Hepatocyte (in vitro differentiated cells): ENCODE measurements at regions not wholly inside any gene's neighbourhood (a gene's known extent, or its start where the extent isn't known, plus 50 kb on each side); places are given as distances from the start of the nearest gene placed in this dataset.

Source experiments
- DNase-seq: peaks from one replicate; pipeline ENCODE4 v3.0.0-alpha.2; 2016; ENCODE audit warnings: low spot score
- H2AFZ ChIP-seq: fragments of 200-600 bp; sonication (generic); 2 replicates; pipeline ENCODE4 v1.6.0; 2016; ENCODE audit warnings: antibody characterized with exemption, mild to moderate bottlenecking
- H3K27ac ChIP-seq: fragments of 200-600 bp; sonication (generic); 2 replicates; pipeline ENCODE4 v1.5.1; 2016; ENCODE audit warnings: mild to moderate bottlenecking
- H3K27me3 ChIP-seq: fragments of 200-600 bp; sonication (generic); 2 replicates; pipeline ENCODE4 v1.6.1; 2016
- H3K36me3 ChIP-seq: fragments of 200-600 bp; sonication (generic); replicated peaks from 2 replicates; pipeline ENCODE4 v1.5.1; 2016; ENCODE audit warnings: low read depth; ENCODE audit not compliant: insufficient read depth
- H3K4me1 ChIP-seq: fragments of 200-600 bp; sonication (generic); 2 replicates; pipeline ENCODE4 v1.5.1; 2016; ENCODE audit warnings: mild to moderate bottlenecking, moderate library complexity; ENCODE audit not compliant: insufficient read depth
- H3K4me2 ChIP-seq: fragments of 200-600 bp; sonication (generic); 2 replicates; pipeline ENCODE4 v1.6.0; 2016
- H3K4me3 ChIP-seq: fragments of 200-600 bp; sonication (generic); 2 replicates; pipeline ENCODE4 v1.5.1; 2016; ENCODE audit warnings: mild to moderate bottlenecking
- H3K79me2 ChIP-seq: fragments of 200-600 bp; sonication (generic); 2 replicates; pipeline ENCODE4 v1.6.0; 2017; ENCODE audit warnings: mild to moderate bottlenecking
- H3K9me2 ChIP-seq: fragments of 200-600 bp; sonication (generic); replicated peaks from 2 replicates; pipeline ENCODE4 v1.6.0; 2017; ENCODE audit warnings: mild to moderate bottlenecking; ENCODE audit not compliant: insufficient read depth
- H3K9me3 ChIP-seq: fragments of 200-600 bp; sonication (generic); 2 replicates; pipeline ENCODE4 v1.5.1; 2016; ENCODE audit warnings: low read depth, mild to moderate bottlenecking
- H4K20me1 ChIP-seq: fragments of 200-600 bp; sonication (generic); 2 replicates; pipeline ENCODE4 v1.6.0; 2016; ENCODE audit warnings: mild to moderate bottlenecking; ENCODE audit not compliant: insufficient read depth, poor library complexity, severe bottlenecking
- CTCF ChIP-seq: fragments of 200-600 bp; sonication (generic); IDR thresholded peaks from 2 replicates; pipeline ENCODE4 v1.5.1; 2016; ENCODE audit warnings: antibody characterized with exemption, mild to moderate bottlenecking; ENCODE audit not compliant: poor library complexity
- EZH2 ChIP-seq: fragments of 200-600 bp; sonication (generic); IDR thresholded peaks from 2 replicates; pipeline ENCODE4 v1.6.1; 2016; ENCODE audit warnings: antibody characterized with exemption, mild to moderate bottlenecking, borderline replicate concordance
- EZH2phosphoT487 ChIP-seq: fragments of 200-600 bp; sonication (generic); IDR thresholded peaks from one replicate; pipeline ENCODE4 v1.6.1; 2018; ENCODE audit warnings: antibody characterized with exemption, mild to moderate bottlenecking, low read depth, moderate library complexity; ENCODE audit not compliant: unreplicated experiment, severe bottlenecking
- WGBS: methylation state at CpG from one replicate; pipeline ENCODE4 v1.1.6; 2016; ENCODE audit warnings: low lambda C conversion rate; ENCODE audit errors: missing lambda C conversion rate; 5-methylcytosine and 5-hydroxymethylcytosine counted together

GRCh38 chr9:121556082-121556481 lies 56.4 kb upstream of the GGTA1 start:
- no peak for DNase-seq
- 95% methylated on average over 3 of the region's 3 CpGs for WGBS

DNA sequence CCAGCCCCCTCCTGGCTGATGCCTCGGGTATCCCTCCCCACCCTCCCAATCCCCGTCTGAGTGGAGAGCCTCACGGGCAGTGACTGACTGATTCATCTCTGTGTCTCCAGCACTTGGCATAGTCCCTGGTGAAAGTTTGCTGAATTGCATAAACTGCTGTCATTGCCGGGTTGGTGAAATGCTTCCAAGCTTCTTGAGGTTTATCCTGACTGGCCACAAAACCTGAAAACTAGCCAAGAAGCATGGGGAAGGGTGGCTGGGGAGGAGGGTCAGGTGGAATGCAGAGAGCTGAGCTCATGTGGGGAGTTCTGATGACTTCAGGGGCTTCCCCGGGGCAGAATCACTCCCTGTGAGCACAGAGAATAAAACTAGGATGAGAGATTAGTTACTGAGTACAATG lies 56.9 kb upstream of the GGTA1 start:
- DNase-seq: peak; percentile 49
- Histone ChIP-seq H3K9me3 (no peaks in the 10 kb centered on the region), H3K4me3 (no peak overlapping the region), H3K36me3 (no peaks in the 10 kb centered on the region), H3K4me1 (peaks cover 10% of the 10 kb centered on the region), H3K4me2 (no peak overlapping the region), H4K20me1 (no peaks in the 10 kb centered on the region), H3K9me2 (no peaks in the 10 kb centered on the region), H3K27ac (no peak overlapping the region), H2AFZ (no peak overlapping the region), H3K27me3 (no peaks in the 10 kb centered on the region), H3K79me2 (no peaks in the 10 kb centered on the region)
- WGBS: 60% methylated on average over 5 of the region's 5 CpGs
- no peak for TF ChIP-seq EZH2
- TF ChIP-seq CTCF: no peak
- no peak for TF ChIP-seq EZH2phosphoT487

More at GRCh38 chr9:121556082-121556481, 56.4 kb upstream of the GGTA1 start:
- no peaks in the 10 kb centered on the region for H3K9me3 ChIP-seq
- H3K4me2 ChIP-seq: no peak overlapping the region
- peaks cover 10% of the 10 kb centered on the region for H3K4me1 ChIP-seq
- no peaks in the 10 kb centered on the region for H3K79me2 ChIP-seq
- H3K27me3 ChIP-seq: no peaks in the 10 kb centered on the region
- H3K9me2 ChIP-seq: no peaks in the 10 kb centered on the region
- H2AFZ ChIP-seq: no peak overlapping the region
- no peak overlapping the region for H3K4me3 ChIP-seq
- H3K27ac ChIP-seq: no peak overlapping the region
- no peaks in the 10 kb centered on the region for H4K20me1 ChIP-seq
- no peak for TF ChIP-seq CTCF
- no peaks in the 10 kb centered on the region for H3K36me3 ChIP-seq

GRCh38 chr9:121557581-121558447 lies 58.2 kb upstream of the GGTA1 start:
- TF ChIP-seq CTCF (no peak), EZH2phosphoT487 (no peak), EZH2 (no peak)
- Histone ChIP-seq H3K79me2 (no peaks in the 10 kb centered on the region), H3K27ac (peak overlapping the region; percentile 68), H2AFZ (no peak overlapping the region), H3K27me3 (no peaks in the 10 kb centered on the region), H3K9me2 (no peaks in the 10 kb centered on the region), H3K9me3 (no peaks in the 10 kb centered on the region), H4K20me1 (no peaks in the 10 kb centered on the region), H3K4me3 (no peak overlapping the region), H3K36me3 (no peaks in the 10 kb centered on the region), H3K4me2 (peak overlapping the region; percentile 29), H3K4me1 (peaks cover 10% of the 10 kb centered on the region)
- 40% methylated on average over 15 of the region's 15 CpGs for WGBS
- DNase-seq: peak; percentile 58
